GM19468 (cell line): ENCODE measurements at regions not wholly inside any gene's neighbourhood (a gene's known extent, or its start where the extent isn't known, plus 50 kb on each side); places are given as distances from the start of the nearest gene placed in this dataset.

Source experiments
- ATAC-seq: cut with Tn5 transposase; IDR thresholded peaks from one replicate; pipeline ENCODE4 v1.9.1; 2021; ENCODE audit warnings: mild to moderate bottlenecking, moderate library complexity, moderate number of reproducible peaks; ENCODE audit not compliant: unreplicated experiment; ENCODE audit errors: extremely low read depth

DNA sequence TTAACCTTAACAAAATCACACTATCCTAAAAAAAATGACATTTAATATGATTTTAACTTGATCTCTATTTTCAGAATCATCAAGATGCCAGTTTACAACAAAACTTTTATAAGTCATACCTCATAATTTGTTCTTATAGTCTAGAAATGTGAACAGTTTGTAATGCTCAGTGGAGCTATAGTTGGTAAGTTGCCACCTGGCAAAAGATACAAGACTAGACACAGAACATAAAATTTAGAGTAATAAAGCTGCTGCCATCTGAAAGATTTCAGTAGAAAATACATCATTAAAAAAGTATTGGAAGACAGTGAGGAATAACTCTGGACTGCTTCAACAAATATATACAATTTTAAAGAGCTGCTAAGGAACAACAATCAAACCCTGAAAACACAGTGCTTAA lies 233.8 kb downstream of the GABRG2 start:
- ATAC-seq, result no peak

DNA sequence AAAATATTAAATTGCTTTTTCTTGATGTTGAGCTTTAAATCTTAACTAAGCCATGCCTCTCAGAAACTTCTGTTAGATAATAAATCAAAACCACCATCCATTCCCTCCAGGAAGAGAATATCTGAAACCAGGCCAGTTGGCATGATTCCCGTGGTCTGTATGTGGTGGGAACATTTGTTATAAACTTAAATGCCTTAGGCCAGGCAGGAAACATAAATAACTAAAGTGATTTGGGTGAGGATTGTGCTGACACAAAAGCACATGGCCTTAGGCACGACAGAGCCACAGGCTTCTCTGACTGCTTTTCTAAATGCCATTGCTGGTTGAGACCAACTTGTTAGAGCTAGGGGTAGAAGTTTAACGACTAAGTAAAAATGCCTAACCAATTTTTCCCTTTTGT lies 255.9 kb downstream of the GABRG2 start:
- no peak for ATAC-seq

DNA sequence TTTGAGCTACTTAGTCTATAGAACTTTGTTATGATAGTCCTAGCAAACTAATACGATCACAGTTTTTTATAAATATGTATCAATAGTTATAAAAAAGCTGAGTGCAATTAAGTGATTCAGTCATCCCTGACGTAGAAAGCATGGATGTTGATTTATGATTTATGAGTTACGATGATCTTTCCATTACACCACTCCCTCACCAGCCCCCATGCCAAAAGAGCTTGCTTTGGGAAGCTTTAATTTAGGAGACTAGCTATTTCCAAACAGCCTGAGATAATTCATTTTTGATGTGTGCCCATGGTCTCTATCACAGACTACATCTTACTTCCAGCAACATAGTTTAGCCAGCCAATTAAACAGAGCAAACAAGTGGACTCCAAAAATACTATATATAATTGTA lies 256.8 kb downstream of the GABRG2 start:
- ATAC-seq, result no peak

DNA sequence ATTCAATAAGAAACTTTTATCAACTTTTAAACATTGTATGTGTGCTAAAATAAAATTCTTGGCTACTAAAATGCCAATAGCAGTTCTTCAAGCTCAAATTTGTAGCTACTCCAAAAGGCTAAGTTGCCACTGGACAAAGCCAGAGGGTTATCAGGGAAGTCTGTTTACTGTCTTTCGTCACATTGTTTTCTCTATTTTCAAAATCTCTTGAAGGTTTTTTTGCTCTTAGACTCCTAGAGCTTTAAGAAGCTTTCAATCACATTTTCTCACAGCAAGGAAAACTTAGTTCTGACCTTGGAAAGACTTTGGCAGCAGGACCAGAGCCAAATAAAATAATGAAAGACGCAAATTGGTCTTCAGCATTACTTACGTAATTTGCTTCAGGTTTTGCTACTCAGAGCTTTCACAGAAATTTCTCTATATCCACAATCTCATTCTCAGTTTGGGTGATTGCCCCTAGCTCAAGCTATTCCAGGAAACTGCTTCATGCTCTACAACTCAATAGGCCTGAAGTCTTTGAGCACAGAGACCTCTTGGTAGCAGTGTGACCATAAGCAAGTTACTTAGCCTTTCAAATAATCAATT lies 257.7 kb downstream of the GABRG2 start:
- no peak for ATAC-seq

DNA sequence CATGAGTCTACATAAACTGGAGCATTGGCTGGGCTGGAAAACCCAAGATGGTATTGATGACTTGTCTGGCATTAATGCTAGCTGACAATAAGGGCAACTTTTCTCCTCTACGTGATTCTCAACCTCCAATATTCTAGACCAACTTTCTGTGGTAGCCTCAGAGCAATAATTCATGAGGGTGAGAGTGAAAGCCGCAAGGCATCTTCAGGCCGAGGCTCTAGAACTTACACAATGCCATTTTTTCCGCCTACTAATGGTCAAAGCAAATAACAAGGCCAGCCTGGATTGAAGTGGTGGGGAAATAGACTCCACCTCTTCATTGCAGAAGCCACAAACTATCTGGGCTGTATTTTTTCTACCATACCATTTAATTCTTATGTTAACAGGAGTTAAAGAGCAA lies 267.4 kb downstream of the GABRG2 start:
- ATAC-seq, result no peak

DNA sequence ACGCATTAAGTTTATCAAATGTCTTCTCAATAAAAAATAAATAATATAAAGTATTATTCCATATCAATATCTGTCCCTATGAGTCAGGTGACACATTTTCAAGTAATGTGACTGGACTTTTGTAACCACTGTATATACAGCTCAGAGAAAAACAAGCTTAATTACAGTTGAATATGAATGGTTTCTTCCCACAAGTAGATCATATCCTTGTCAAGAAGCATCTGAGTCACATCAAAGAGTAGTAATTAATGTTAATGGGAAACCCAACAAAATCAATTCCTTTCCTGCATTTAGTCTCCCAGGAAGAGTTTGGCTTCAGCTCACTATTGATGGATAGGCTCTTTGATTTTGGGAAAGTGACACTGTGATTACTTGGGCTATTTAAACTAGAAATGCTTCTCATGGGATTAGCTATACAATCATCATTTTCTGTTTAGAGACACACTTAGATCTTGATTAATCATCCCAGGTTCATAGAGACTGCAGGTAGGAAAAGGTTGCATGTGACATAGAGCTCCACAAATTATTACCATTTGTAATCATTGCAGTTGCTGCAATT lies 292.9 kb downstream of the GABRG2 start:
- no peak for ATAC-seq

DNA sequence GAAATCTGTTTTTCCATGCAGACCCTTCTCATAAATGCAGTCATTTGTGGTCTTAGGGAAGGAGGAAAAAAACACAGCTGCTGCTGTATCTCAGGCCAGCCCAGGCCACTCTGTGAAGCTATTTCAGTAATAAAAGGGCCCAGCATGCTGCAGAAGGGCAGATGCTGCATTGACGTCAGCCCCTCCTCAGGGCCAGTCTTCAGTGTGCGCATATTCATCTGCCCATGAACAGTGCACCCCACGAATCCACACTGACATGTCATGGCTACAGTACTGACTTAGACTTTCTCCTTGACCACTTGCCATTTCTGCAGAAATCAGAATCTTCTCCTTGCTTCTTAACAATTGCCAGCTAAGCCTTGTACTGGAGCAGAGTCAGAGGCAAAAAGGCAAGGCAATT lies 304.7 kb downstream of the GABRG2 start:
- ATAC-seq, result no peak

DNA sequence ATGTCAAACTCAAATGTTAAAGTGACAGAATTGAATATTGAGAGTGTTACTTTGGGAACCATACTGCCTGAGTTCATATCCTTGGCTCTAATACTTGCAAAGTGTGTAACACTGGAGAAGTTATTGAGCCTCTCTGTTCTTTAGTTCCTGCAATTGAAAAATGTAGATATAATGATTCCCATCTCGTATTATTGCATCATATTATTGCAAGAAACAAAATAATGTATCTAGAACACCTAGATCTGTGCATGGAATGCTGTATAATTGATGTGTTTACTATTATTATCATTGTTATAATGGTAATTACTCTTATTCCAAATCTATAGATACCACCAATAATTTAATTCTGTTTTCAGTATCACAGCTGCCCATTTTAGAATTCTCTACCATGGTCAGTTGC lies 310.3 kb downstream of the GABRG2 start:
- no peak for ATAC-seq

DNA sequence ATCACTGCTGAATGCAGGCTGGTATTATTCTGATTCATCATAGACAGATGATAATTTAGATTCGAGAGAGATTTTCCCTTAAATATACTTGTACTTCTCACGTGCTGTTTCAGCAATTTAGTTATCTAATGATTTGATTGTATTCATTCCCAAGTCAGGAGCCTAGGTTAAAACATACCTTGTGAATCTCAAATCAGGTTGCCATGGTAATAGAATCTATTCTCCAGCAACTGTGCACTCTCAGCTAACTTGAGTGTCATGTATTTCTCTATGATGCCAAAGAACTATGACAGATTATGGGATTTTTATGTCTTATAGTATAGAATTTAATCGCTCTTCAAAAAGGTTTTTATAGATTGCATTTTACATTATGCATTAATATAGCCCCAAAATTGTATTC lies 315.3 kb downstream of the GABRG2 start:
- ATAC-seq, result no peak

DNA sequence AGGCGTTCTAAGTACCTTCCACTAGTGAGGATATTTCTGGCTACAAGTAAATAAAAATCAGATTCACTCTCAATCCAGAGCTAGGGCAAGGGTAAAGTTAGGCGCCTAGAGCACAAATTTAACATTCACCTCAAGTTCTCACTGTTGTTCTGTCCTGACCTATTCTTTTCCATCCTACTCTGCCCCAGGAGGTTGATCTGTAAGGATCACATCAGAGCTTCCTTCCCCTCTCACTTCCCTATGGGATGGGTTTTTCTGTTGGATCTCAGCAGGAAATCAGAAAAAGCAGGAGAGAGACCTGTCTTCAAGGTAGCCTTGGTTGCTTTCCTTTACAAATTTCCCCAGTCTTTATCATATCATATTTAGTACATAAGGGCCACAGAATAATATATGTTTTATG lies 316.7 kb downstream of the GABRG2 start:
- no peak for ATAC-seq

DNA sequence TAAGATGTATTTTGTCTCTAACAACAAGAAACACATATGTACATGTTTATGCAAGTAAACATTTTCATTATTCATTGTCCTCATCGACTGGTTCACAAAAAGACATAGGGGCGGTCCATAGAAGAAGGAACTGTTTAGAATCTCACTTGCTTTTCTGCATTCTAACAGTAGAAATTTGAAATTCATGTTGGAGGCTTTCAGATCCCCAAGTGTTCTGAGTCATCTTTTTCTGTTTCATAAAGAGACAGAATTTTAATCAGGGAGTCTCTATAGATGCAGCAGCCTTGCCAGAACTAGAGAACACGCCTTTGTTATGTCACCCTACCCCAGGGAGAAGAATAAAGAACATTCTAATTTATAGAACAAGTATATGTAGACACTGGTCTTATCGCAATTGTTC lies 324.3 kb downstream of the GABRG2 start:
- ATAC-seq, result no peak

DNA sequence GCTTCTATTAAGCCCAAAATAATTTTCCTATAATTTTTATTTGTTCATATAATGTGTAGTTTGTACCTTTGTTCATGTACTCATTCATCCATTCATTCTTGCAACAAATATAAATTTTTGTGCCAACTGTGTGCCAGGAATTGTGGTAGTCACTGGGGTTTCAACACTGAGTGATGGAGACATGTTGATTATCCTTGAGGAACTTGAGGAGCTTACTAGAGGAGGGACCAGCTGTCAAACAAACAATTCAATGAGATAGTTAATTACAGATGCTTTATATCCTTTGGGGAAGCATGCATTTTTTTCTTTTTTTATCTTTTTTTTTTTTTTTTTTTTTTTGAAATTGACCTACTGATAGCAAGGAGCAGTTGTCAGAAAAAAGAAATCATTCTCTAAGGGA lies 324.8 kb downstream of the GABRG2 start:
- ATAC-seq, result no peak

DNA sequence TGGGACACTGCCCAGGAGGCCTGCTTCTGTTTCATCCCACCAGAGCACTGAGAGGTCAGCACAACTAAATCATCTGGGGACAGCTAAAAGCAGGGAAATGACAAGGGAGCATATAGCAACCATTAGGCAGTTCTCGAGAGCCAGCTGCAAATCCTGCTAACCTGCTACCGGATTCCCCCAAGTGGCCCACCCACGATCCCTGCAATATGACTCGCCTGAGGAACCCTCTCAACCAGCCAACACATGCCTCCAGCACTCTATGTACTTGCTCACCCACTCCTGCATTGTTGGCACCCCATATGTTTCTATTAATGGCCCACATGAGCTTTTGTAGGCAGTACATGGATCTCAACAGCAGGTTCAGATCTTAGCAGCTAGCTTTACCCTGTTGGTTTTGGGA lies 326.0 kb downstream of the GABRG2 start:
- ATAC-seq, result no peak

DNA sequence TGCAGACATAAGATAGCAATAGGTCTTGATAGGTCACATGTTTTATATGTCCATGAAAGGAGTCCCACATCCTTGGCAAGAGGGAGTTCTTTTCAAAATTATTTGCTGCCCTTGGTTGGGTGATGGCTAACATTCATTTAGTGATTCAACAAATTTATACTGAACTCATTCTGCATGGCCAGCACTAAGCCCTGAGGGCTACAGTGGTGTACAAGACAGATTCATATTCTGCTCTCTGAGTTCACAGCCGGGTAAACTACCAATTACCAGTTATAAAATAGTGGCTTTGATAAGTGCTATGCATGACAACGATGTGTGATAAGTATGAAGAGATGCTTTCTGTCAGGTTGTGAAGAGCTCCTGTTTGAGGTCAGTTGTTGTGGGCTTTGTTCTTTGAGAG lies 340.0 kb downstream of the GABRG2 start:
- no peak for ATAC-seq

DNA sequence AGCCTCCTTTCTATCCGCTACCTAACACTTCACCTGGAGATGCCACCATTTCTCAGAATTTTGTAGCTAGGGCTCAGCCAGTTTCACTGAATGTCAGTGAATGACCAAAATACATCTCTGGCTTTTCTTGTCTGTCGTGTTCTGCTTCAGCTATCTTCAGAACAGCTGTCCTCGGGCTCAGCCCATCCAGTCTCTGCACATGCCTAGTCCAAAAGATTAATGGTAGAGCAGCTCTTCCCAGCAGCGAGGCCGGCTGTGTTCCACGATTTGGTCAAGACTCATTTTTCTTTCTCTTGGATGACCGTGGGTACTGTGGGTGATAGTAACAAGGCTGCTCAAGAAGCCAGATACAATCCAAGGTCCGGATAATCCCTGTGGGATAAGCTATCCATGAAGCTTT lies 342.8 kb downstream of the GABRG2 start:
- no peak for ATAC-seq

DNA sequence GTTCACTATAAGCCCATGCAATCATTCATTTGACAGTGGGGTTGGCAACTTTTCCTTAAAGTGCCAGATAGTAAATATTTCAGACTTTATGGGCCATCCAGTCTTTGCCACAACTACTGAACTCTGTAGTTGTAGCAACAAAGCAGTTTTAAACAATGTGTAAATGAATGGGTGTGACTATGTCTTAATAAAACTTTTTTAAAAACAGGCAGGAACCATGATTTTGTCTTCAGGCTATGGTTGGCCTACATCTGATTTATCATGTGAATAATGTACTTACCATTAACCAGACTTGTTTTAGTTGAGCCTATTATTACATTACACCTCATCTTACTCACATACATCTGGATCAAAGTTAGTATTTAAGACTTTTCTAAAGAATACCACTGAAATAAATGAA lies 361.6 kb downstream of the GABRG2 start:
- no peak for ATAC-seq

DNA sequence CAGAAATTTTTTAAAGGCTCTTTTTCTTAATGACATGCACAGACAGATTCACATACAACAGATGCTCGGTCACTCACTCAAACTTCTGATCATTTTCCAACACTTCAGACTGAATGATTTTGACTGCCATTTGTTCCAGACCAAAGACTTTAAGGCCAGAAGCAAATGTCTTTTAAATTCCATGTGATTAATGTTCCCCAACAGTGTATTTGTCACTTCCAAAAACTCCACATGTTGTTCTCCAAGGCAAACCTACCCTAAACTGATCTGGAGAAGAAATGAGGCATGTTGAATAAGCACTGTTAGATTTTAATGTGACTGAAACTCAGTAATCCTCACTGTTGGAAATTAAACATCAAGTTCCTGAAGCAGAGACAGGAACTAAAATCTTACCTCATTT lies 366.7 kb downstream of the GABRG2 start:
- no peak for ATAC-seq

DNA sequence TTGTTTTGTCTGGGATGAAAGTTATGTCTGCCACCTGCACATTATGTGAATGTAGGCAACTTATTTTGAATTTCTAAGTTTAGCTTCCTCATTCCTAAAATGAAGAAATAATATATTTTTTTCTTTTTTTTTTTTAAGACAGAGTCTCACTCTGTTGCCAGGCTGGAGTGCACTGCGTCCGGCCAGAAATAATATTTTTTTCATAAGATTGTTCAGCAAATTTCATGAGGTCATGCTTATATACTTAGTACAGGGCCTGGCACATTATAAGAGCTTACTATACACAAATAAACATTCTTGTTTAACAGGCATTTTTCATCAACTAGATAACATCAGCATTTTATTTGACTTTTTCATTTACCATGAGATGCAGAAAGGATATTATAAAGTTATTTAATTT lies 368.5 kb downstream of the GABRG2 start:
- ATAC-seq, result no peak

DNA sequence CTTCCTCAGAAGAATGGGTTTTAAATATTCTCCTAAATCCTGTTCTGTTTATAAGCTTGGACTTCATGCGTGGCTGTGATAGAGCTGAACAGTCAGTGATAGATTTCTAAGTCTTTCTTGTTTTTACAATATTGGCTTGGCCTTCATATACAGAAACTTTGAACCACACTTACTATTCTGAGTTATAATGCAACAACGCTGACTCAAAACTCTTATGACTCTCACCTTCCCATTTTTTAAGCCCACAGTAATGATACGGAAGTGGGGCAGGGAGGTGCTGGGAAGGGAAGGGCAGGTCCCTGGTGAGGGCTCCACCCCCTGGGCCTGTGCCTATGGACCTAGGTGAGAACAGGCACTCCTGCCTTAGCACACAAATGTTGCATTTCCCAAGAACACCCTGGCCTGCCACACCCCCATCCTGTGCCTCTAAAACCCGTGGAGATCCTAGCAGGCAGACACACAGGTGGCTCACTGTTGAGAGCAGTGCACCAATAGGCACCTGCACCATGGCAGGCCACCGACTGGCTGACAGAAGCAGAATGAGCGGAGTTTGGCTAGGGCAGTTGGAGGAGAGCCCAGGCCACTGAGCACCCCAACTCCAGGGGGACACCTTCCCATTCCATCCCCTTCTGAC lies 376.7 kb downstream of the GABRG2 start:
- ATAC-seq, result no peak

DNA sequence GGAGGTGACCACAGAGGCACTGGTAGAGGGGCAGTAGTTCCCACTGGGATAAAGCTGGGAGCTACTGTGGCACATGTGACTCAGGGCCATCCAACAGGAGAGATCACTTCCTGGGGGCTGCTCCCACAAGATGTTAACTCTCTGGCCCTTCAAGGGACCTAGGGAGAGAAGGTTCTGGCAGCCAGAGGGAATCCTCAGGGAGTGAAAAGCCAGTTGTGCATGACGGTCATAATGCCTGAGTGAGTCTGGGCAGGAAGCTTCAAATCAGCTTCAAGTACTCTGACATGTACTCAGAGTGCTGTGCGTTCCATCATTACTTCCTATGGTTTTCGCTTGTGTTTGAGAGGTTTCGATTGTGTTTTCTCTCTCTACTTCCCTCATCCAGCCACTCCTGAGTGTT lies 388.5 kb downstream of the GABRG2 start:
- no peak for ATAC-seq

DNA sequence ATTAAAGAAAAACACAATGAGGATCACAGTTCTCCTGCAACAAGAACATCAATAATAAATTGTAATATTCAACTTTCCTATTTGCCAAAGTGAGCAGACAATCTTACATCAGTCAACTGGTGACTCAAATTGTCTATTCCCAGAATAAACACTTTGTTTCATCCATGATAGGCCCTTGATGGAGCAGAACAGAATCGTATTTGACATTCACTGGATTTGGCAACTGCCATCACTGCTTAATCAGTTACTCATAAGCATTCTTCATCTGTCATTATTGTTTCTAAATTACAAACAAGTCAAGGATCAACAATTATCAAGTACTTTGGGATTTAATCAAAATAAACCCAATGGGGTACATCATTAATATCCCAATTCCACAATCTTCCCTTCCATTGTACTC lies 398.4 kb downstream of the GABRG2 start:
- ATAC-seq, result no peak

DNA sequence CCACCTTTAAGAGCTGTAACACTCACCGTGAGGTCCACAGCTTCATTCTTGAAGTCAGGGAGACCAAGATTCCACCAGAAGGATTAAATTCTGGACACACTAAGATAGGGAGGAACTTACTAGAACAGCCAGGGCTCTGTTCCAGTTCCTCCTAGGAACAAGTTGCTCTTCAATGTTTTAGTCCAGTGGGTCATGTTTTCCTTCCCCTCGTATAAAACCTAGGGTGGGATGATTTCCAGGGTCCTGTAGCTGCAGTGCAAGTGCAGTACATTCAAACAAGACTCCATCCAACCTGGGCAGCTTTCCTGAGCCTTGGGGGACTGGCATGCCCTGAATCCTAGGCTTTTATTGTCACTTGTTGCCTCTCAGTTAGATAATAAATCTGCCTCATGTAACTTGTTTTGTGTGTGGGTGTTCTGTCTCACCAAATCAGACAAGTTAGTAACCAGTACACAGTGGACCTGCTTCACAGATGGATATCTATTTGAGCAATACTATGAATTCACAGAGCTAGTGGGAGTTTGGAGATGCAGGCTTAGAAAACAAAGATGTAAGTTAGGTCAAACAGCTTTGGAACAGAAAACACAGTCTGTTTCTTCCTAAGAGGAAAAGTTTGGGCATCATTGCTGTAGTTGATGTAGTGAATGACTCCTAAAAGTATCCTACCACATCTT lies 405.6 kb downstream of the GABRG2 start:
- ATAC-seq, result no peak
